Skin epidermis (tissue), 12 donors: ENCODE measurements at regions not wholly inside any gene's neighbourhood (a gene's known extent, or its start where the extent isn't known, plus 50 kb on each side); places are given as distances from the start of the nearest gene placed in this dataset.

Experiments
- H3K27ac ChIP-seq, 21 experiments: fragments of 200-600 bp; sonication (generic) in 11 of 21; one replicate each; pipeline ENCODE4 v1.5.0; 2020; ENCODE audit warnings: mild to moderate bottlenecking in 3 of 21, inconsistent platforms in 2 of 21, moderate library complexity in 2 of 21
- H3K4me3 ChIP-seq, 7 experiments: fragments of 200-600 bp; sonication (generic) in 2 of 7; one replicate each; pipeline ENCODE4 v1.5.0; 2020; ENCODE audit warnings: inconsistent platforms in 2 of 7, mild to moderate bottlenecking in 2 of 7, moderate library complexity in 1 of 7

DNA sequence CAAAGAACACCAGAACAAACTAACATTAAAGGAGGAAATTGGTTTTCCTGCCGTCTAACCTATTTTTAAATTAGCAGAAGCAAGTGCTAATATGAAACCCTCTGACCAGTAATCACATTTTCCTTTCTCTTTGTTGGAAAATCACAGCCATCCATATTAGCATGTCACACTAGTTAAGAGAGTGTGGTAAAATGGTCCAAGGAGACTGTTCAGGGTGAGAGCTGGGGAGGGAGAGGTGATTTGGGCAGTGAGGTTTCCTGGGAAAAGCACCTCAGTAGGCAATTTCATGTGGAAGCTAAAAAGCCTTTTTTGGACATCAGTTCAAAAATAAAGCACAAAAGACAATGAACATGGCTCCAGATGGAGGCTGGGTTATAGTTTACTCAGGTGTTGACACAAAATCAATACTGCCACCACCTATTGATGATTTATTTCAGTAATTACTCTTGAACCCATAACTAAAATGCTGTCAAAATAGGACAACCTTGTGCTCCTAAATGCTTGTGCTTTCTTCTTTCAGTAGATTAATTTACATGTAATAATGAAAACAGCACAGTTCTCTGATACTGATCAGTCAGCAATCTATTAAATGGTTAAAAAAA lies 333.2 kb downstream of the SAMD5 start:
- no peak overlapping the region for H3K27ac ChIP-seq
- no peak overlapping the region for H3K4me3 ChIP-seq

DNA sequence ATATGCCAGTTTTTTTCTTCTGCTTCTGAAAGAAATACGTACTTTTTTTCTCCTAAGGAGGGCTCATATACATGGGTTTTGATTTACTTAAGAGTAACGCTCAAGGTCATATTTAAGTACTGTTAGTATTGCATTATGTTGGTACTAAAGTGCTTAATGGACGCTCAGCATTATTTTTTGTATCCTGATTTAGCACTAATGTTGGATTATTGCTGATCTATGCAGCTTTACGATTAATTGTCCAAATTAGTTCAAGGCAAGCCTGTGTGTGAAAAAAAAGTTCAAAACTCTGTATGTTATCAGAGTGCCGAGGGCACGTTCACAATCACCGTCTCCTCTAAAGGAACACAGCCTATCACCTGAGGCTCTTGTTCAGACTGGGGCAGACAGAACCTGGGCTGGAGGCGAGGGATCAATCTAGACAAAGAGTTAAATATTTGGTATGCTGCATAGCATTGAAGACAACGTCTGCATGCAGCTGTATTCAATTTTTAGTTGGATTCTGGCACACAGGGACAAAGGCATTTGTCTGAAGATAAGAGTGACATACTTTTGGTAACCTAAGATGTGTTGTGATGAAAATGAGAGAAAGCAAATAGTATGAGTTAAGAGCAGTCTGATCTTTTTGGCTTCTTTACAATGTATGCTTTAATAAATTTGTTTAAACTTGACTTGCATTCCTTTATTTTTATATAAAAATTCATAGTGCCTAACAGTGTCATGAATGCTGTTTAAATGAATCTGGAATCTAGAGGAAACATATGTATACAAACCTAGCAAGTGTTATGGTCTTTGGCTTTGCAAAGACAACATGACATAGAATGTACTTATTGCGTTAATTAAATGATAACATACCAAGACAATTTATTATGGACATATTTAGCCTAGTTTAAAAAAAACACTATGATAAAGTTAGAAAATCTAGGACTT lies 341.2 kb downstream of the SAMD5 start:
- Histone ChIP-seq H3K4me3 (no peak overlapping the region), H3K27ac (no peak overlapping the region)

DNA sequence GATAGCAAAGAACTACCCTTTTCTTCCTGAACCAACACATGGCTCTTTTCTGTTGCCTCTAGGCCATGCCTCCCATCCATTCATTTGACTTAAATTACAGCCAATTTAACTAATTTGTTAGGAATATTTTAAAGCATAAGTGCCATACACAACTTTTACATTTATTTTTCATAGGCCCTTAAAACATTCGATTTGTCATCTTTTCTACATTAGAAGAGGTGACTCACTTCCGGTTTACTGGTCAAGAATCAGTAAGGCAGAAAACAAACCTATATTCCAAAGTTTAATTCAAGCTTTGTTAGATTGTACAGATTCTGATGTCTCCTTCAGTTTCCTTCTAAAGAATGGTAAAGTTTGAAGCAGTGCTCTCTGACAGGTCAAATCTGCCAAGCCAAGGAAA lies 344.3 kb downstream of the SAMD5 start:
- no peak overlapping the region for H3K4me3 ChIP-seq
- no peak overlapping the region for H3K27ac ChIP-seq

DNA sequence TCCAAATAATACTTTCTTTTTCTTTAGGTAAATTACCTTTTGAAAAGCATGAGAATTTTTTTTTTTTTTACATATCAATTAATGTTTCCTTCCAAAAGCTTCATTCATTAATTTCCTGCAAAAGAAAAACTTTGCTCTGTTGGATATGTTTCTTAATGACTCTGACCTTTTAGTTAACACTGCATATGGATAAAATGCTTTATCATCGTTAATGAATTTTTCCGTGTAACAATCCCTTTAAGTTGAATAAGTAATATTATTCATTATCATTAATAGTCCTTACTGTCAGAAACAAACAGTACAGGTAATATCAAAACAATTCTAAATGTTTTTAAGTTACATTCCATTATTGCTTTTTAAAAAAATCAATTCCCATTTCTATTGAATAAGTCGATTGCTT lies 345.1 kb downstream of the SAMD5 start:
- H3K4me3 ChIP-seq, result no peak overlapping the region

DNA sequence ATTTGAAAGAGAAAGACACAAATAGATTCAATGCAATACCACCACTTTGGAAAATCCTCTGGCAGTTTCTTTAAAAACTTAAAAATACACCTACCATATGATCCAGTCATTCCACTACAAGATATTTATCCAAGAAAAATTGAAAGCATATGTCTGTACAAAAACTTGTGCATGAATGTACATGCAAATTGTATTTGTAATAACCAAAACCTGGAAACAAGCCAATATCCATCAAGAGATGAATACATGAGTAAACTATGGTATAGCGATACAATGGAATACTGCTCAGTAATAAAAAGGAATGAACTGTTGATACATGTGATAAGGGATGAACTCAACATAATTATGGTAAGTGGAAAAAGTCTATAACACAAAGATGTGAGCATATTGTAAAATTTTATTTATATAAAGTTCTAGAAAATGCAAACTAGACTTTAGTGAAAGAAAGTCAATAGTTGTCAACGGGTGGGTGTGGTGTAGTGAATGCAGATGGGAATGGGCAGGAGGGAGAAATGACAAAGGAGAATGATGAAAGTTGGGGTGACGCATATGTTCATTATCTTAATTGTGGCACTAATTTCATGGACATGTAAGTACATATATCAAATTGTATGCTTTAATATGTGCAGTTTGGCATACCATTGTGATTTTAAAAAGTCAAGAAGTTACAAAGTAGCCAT lies 347.5 kb downstream of the SAMD5 start:
- no peak overlapping the region for H3K4me3 ChIP-seq
- H3K27ac ChIP-seq, result no peak overlapping the region

More for the DNA sequence above, 345.1 kb downstream of the SAMD5 start:
- H3K27ac ChIP-seq, result no peak overlapping the region

DNA sequence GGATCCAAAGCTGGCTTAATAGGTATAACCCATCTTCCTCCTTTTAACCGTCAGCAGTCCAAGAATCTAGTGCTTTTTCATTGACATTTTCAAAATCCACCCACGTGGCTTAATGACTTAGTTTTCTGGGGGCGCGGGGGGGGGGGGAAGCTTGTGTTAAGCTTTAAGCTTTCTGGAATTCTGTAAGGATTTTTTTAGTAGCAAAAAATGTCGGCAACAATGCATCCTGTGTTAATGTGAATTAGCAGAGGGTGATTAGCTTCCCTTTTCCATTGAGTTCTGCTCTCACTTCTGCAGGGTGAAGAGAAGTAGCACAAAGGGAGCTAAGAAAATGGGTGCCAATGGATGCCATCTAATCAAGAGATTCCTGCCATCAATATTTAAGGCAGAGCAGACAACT lies 348.2 kb downstream of the SAMD5 start:
- Histone ChIP-seq H3K27ac (no peak overlapping the region), H3K4me3 (no peak overlapping the region)

DNA sequence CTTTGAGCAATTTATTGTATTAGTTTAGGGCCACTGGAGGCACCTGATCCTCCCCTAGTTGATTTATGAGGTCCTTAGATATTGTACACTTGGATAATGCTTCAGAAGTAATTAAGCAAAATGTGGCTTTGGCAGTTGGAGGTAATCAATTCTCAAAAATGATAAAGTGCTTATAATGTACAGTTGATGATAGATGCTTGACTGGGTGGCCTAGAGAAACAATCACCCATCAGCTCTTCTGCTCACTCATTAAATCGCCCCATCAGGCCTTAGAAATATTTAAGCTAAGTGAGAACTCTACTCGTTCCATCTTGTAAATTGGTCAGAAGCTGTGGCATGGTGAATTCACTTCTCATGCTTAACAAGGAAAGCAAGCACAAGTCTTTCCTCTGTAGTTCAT lies 349.9 kb downstream of the SAMD5 start:
- no peak overlapping the region for H3K27ac ChIP-seq

DNA sequence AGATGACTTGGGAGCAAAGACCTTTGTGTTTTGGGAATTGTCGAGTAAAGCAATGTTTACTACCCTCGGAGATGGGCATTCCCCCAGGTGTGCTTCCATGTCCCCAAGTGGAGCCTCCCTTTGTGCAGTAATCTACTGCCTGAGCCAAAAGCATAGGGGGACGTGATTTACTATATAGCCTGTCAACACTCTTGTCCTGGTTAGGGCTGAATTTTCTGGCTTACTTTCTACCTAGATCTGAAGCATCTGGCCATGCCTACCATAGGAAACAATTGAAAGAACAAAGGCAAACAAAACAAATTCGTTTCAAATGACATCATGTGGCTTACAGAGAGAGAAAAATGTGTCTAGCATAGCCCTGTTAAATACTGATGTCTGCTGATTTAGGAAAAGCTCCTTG lies 350.6 kb downstream of the SAMD5 start:
- no peak overlapping the region for H3K27ac ChIP-seq
- H3K4me3 ChIP-seq, result no peak overlapping the region

More for the DNA sequence above, 349.9 kb downstream of the SAMD5 start:
- H3K4me3 ChIP-seq, result no peak overlapping the region

DNA sequence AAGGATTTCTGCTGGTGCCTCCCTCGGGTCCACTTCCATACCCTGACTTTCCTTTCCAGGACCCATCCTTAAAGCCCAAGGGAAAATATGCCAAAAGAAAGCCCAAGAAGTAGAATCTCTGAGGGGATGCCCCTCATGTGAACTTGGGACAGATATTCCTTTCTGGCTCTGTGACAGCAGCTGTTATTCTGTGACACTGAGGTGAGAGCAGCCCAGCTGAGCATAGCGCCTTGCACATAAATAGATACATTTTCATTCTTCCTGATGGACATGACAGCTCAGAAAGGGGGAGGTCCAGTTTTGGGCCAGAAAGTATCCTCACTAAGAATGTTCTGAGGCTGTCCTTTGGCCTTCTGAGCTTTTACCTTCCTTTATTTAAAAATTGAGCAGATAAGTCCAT lies 353.2 kb downstream of the SAMD5 start:
- H3K27ac ChIP-seq, result no peak overlapping the region

DNA sequence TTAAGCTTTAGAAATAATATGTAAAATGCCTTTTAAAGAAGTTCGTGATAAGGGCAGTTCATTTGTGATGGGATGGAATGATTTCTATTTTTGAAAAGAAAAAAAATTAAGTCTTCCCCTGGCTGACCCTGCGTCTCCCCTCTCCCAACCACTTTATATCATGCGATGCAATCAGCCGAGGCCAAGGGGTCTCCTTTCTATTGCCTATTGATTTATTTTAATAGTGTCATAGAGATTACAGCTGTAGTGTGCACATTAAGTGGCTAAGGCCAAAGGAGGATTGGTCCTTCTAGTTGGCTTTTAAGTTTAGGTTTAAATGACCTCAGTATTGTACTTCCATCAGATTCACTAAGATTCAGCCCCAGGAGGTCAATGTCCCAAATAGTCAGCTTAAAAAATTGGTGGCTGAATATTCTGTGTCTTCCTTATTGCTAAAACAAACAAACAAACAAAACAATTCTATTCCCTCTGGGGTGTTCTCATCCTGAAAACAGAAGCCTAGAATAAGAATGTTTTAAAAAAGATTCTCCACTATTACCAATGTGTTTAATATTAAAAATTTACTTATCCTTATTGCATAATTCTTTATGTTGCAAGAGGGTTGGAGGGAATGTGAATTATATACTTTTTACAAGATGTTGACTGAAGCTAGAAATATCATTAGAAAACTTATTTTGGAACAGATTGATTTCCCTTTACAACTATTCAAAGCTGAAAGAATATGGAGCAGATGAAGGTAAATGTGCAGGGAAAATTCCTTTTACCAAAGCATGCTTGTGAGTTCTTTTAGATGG lies 359.1 kb downstream of the SAMD5 start:
- Histone ChIP-seq H3K4me3 (no peak overlapping the region), H3K27ac (no peak overlapping the region)

More for the DNA sequence above, 353.2 kb downstream of the SAMD5 start:
- no peak overlapping the region for H3K4me3 ChIP-seq

DNA sequence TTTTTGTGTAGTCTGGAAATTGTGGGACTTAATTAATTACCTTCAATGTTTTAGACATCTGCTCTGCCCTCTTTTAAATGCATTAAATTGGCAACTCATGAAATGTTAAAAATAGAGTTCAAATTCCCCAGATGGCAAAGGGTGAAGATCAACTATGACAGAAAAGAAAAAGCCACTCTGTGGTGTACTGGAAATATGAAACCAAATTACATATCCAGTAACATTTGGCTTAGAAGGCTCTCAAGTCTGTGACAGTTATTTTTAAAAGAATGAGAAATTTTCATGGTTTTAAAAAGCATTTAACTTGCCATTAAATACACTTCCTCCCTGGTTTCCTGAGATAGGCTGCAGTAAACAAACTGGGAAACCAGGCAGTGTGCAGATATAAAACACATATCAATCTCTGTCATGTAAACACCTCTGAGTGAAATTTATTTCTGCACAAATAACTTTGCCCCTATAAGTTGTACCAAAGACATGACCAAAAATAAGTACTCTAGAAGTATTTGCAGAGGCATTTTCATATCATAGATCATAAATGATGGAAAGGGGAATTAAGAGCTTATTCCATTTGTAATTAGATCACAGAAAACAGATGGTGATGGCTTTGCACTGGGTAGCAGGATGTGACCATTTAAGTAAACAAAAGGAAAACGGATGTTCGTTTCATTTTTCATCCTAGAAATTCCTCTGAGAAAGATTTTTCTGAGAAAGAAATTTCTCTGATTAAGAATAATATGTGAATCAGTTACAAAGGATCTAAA lies 360.1 kb downstream of the SAMD5 start:
- H3K4me3 ChIP-seq, result no peak overlapping the region
- no peak overlapping the region for H3K27ac ChIP-seq

DNA sequence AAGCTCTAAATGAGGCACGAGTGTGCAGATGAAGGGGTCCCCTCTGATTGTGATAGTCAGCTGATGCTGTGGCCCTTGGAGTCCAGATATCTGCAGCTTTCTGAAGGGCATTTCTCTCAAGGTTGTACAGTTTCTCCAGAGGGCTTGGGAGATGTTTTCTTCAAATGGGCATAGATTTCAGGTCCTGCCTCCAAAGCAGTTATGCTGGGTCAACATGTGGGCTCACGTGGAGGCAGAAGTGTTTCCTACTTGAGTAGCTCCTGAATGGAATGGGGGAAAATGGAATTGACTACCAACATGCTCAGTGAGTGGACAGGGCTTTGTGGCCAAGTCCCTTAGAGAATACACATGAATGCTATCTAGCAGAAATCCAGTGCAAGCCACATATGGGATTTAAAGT lies 360.7 kb downstream of the SAMD5 start:
- Histone ChIP-seq H3K4me3 (no peak overlapping the region), H3K27ac (no peak overlapping the region)

DNA sequence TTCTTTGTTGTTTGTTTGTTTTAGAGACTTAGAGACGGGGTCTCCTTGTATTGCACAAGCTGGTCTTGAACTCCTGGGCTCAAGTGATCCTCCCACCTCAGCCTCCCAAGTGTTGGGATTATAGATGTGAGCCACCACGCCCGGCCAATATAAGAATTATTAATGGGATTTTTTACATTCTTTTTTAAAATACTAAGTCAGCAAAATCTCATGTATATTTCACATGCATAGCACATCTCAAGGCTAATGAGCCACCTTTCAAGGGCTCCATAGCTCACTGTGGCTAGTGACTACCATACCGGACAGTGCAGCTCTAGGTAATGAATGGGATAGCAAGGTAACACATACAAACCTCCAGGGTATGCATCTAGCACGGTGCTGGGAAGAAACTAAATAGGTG lies 361.4 kb downstream of the SAMD5 start:
- no peak overlapping the region for H3K4me3 ChIP-seq
- H3K27ac ChIP-seq, result no peak overlapping the region

DNA sequence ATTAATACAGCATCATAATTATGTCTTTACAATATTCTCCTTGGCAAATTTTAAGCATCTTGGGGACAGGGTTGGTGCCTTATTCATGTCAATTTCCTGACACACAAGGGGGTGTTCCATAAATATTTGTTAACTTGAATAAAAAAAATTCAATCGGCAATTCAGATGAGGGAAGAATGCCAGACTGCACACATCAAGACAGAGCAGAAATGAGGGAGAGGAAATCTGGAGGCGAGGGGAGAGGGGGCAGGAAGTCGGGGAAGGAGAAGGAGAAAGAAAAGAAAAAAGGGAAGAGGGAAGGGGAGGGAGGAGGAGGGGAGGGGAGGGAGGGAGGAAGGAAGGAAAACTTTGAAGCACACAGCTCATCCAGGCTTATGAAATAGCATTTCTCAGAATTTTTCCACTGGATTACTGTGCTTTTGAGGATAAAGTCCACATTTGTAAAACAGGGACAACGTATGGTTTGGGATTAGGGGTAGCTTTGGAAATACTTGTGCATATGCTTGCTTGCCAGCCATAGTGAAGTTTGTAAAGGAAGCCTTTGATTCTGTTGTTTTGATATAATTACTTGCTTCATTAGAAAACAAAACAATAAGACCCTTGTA lies 362.1 kb downstream of the SAMD5 start:
- Histone ChIP-seq H3K27ac (no peak overlapping the region), H3K4me3 (no peak overlapping the region)

DNA sequence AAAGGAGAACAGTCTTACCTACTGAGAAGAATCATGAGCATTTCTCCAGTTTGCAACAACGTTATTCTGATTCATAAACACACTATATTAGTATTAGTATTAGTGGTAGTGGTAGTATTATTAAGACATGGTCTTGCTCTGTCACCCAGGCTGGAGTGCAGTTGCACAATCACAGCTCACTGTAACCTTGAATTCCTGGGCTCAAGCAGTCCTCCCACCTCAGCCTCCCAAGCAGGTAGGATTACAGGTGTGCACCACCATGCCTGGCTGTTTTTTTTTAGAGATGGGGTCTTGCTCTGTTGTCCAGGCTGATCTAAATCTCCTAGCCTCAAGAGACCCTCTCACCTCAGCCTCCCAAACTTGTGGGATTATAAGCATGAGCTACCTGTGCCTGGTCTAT lies 363.5 kb downstream of the SAMD5 start:
- no peak overlapping the region for H3K4me3 ChIP-seq
- no peak overlapping the region for H3K27ac ChIP-seq

DNA sequence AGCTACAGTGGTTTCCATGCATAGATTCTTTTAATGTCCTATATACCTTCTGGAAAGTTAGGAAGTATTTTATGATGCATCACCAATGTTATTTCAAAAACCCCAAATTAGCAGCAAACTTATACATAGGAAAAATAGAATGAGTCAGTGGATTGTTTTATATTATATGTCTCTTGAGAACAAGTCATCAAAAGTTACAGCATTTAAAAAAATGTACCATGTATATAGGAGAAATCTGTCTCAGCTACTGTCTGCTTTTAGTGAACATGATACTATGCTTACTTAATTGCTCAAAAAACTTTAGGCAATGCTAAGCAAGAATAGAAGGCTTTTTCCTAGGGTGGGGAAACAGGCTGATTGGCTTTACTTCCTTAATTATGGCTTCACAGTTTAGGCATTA lies 365.3 kb downstream of the SAMD5 start:
- no peak overlapping the region for H3K4me3 ChIP-seq
- H3K27ac ChIP-seq, result no peak overlapping the region

DNA sequence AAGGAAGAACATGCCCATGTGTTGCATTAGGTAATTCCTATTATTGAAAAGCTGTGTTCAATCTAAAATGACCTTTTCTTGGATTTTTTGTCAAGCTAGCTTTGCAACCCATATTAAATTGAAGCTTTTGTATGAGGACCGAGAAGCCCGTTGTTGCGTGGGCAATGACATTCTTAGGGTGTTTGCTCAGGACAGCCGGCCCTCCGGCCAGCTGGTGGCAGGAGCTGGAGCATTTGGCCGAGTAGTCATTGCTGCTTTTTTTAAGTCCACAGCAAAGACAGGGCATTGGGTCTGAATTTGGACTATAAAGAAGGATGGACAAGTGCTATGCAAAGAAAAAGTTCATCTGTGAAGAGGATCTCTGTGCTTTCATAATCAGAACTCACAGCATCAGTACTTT lies 365.8 kb downstream of the SAMD5 start:
- Histone ChIP-seq H3K27ac (no peak overlapping the region), H3K4me3 (no peak overlapping the region)

DNA sequence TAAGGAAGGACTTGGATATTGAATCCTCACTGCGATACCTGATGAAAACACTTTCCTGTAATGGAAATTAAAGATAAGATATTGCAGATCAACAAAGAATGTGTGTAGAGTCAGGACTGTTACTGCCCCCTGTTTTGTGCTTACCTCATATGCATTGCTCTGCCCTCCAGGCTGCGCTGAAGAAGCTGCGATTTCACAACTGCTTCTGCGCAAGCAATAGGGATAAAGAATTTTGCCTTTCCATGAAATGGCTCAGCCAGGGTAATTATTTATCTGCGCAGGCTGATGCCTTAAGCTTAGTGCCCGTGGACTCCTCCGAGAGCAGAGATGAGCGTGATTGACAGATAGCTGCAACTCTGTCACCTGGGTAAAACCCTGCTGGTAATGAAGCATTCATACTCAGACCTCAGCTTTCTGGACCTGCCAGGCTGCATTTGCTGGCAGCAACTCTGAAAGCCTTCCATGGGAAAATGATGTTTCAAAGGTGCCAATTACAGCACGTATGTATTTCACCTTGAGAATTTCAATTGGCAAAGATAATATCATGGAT lies 370.6 kb downstream of the SAMD5 start:
- H3K4me3 ChIP-seq, result no peak overlapping the region
- H3K27ac ChIP-seq, result no peak overlapping the region

DNA sequence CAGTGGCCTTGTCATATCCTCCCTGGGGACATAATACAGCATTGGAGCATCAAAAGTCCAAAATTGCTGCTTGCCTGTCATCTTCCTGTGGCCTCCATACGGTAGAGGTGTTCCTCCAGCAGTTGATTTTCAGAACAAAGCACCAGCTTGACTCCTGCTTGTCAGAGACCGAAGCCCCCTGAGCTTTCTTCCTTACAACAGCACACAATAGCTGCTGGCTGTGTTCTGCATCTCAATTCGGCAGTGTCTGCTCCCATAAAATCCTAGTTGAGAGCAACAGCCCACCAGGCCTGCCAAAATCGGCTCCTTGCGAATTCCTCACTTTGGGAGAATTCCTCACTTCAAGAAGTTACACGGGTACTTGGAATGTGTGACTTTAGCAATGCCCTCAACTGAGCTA lies 372.9 kb downstream of the SAMD5 start:
- no peak overlapping the region for H3K4me3 ChIP-seq
- H3K27ac ChIP-seq, result no peak overlapping the region
